BLaER1 (cell line): ENCODE measurements at regions not wholly inside any gene's neighbourhood (a gene's known extent, or its start where the extent isn't known, plus 50 kb on each side); places are given as distances from the start of the nearest gene placed in this dataset.
A peak's percentile ranks its signal among the peaks of the same experiment; 100 is the strongest.

Source experiments
- H3K27ac ChIP-seq: shearing (Covaris generic); formaldehyde crosslinking; 2 replicates; pipeline ENCODE4 v1.8.1; 2022
- H3K27me3 ChIP-seq: shearing (Covaris generic); formaldehyde crosslinking; 2 replicates; pipeline ENCODE4 v1.8.1; 2022
- H3K36me3 ChIP-seq: shearing (Covaris generic); formaldehyde crosslinking; 2 replicates; pipeline ENCODE4 v1.8.1; 2022
- H3K4me1 ChIP-seq: shearing (Covaris generic); formaldehyde crosslinking; 2 replicates; pipeline ENCODE4 v1.8.1; 2022
- H3K4me2 ChIP-seq: shearing (Covaris generic); formaldehyde crosslinking; 2 replicates; pipeline ENCODE4 v1.8.1; 2022
- H3K4me3 ChIP-seq: shearing (Covaris generic); formaldehyde crosslinking; 2 replicates; pipeline ENCODE4 v1.8.1; 2022
- H3K9ac ChIP-seq: shearing (Covaris generic); formaldehyde crosslinking; 2 replicates; pipeline ENCODE4 v1.8.1; 2022
- H3K9me3 ChIP-seq: shearing (Covaris generic); formaldehyde crosslinking; 2 replicates; pipeline ENCODE4 v1.8.1; 2022
- H4K20me1 ChIP-seq: shearing (Covaris generic); formaldehyde crosslinking; 2 replicates; pipeline ENCODE4 v1.8.1; 2022
- Cebpa-rat ChIP-seq: shearing (Covaris generic); IDR thresholded peaks from 2 replicates; pipeline ENCODE4 v1.8.1; 2022

- Histone ChIP-seq H3K4me1 (peaks cover 7% of the 10 kb centered on the region; the same call in 1 of the 2 replicates), H3K27me3 (no peaks in the 10 kb centered on the region), H3K9ac (no peak overlapping the region), H4K20me1 (no peaks in the 10 kb centered on the region), H3K27ac (no peak overlapping the region), H3K36me3 (no peaks in the 10 kb centered on the region), H3K9me3 (no peaks in the 10 kb centered on the region), H3K4me2 (no peak overlapping the region), H3K4me3 (no peak overlapping the region)
- no peak for TF ChIP-seq Cebpa-rat
Observed at GRCh38 chr1:208506812-208507211, 262.6 kb upstream of the PLXNA2 start.

- no peak for TF ChIP-seq Cebpa-rat
- no peak overlapping the region for H3K9ac ChIP-seq
- H3K27me3 ChIP-seq, result no peaks in the 10 kb centered on the region
- no peaks in the 10 kb centered on the region for H3K9me3 ChIP-seq
- H3K36me3 ChIP-seq, result no peaks in the 10 kb centered on the region
- H4K20me1 ChIP-seq, result no peaks in the 10 kb centered on the region
- no peak overlapping the region for H3K4me2 ChIP-seq
- no peak overlapping the region for H3K4me3 ChIP-seq
- no peak overlapping the region for H3K27ac ChIP-seq
- peaks cover 7% of the 10 kb centered on the region; the same call in 1 of the 2 replicates for H3K4me1 ChIP-seq
Observed at GRCh38 chr1:208509072-208509471, 264.9 kb upstream of the PLXNA2 start.

GRCh38 chr1:208510192-208510952 is 266.2 kb upstream of the PLXNA2 start:
- no peaks in the 10 kb centered on the region for H3K9me3 ChIP-seq
- no peak for TF ChIP-seq Cebpa-rat
- no peaks in the 10 kb centered on the region for H4K20me1 ChIP-seq
- H3K4me1 ChIP-seq, result peaks cover 6% of the 10 kb centered on the region; the same call in 1 of the 2 replicates
- no peak overlapping the region for H3K27ac ChIP-seq
- H3K4me3 ChIP-seq, result no peak overlapping the region
- H3K9ac ChIP-seq, result no peak overlapping the region
- H3K36me3 ChIP-seq, result no peaks in the 10 kb centered on the region
- no peaks in the 10 kb centered on the region for H3K27me3 ChIP-seq
- H3K4me2 ChIP-seq, result no peak overlapping the region

- H3K4me1 ChIP-seq, result no peaks in the 10 kb centered on the region
- no peaks in the 10 kb centered on the region for H3K27me3 ChIP-seq
- no peak overlapping the region for H3K4me2 ChIP-seq
- no peak overlapping the region for H3K27ac ChIP-seq
- H3K36me3 ChIP-seq, result no peaks in the 10 kb centered on the region
- no peaks in the 10 kb centered on the region for H4K20me1 ChIP-seq
- no peak overlapping the region for H3K4me3 ChIP-seq
- H3K9ac ChIP-seq, result no peak overlapping the region
- TF ChIP-seq Cebpa-rat, result no peak
- H3K9me3 ChIP-seq, result peaks cover 1% of the 10 kb centered on the region
Observed at GRCh38 chr1:208511242-208511860, 267.2 kb upstream of the PLXNA2 start.

DNA sequence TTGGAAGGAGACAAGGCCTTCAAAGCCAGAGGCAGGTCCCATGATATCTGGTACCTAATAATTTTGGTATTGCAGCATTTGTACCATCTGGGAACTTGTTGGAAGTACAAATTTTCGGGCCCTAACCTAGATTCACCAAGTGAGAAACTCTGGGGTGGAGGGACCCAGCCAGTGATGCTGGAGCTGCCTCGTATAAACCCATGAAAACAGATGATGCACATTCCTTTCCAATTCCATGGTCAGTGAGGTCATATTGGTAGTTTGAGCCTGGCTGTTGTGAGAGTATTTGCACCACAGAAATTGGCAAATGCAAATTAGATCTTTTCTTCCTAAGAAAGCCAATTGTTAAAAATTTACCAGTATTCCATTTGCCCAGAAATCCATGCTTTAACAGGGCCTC is 269.6 kb upstream of the PLXNA2 start:
- Histone ChIP-seq H3K9ac (no peak overlapping the region), H3K27ac (no peak overlapping the region), H3K4me1 (no peaks in the 10 kb centered on the region), H3K27me3 (no peaks in the 10 kb centered on the region), H3K4me2 (no peak overlapping the region), H3K4me3 (no peak overlapping the region), H4K20me1 (no peaks in the 10 kb centered on the region), H3K9me3 (peaks cover 20% of the 10 kb centered on the region), H3K36me3 (no peaks in the 10 kb centered on the region)
- TF ChIP-seq Cebpa-rat, result no peak

GRCh38 chr1:208515129-208515528 is 270.9 kb upstream of the PLXNA2 start:
- no peak overlapping the region for H3K4me2 ChIP-seq
- no peaks in the 10 kb centered on the region for H3K36me3 ChIP-seq
- H3K27ac ChIP-seq, result no peak overlapping the region
- TF ChIP-seq Cebpa-rat, result no peak
- no peaks in the 10 kb centered on the region for H3K27me3 ChIP-seq
- no peak overlapping the region for H3K4me3 ChIP-seq
- H3K9me3 ChIP-seq, result peaks cover 20% of the 10 kb centered on the region
- no peak overlapping the region for H3K9ac ChIP-seq
- no peaks in the 10 kb centered on the region for H4K20me1 ChIP-seq
- no peaks in the 10 kb centered on the region for H3K4me1 ChIP-seq

DNA sequence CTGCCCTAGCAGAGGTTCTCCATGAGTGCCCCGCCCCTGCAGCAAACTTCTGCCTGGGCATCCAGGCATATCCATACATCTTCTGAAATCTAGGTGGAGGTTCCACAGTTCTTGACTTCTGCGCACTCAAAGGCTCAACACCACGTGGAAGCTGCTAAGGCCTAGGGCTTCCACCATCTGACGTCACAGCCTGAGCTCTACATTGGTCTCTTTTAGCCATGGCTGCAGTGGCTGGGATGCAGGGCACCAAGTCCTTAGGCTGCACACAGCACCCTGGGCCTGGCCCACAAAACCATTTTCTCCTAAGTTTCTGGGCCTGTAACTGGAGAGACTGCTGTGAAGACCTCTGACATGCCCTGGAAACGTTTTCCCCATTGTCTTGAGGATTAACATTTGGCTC is 272.6 kb upstream of the PLXNA2 start:
- no peak overlapping the region for H3K27ac ChIP-seq
- H3K36me3 ChIP-seq, result no peaks in the 10 kb centered on the region
- H3K9me3 ChIP-seq, result peaks cover 20% of the 10 kb centered on the region
- H4K20me1 ChIP-seq, result no peaks in the 10 kb centered on the region
- no peaks in the 10 kb centered on the region for H3K27me3 ChIP-seq
- H3K4me2 ChIP-seq, result no peak overlapping the region
- H3K4me1 ChIP-seq, result peaks cover 8% of the 10 kb centered on the region
- H3K4me3 ChIP-seq, result no peak overlapping the region
- TF ChIP-seq Cebpa-rat, result no peak
- no peak overlapping the region for H3K9ac ChIP-seq

- H3K4me2 ChIP-seq, result no peak overlapping the region
- no peak overlapping the region for H3K4me3 ChIP-seq
- peaks cover 20% of the 10 kb centered on the region for H3K9me3 ChIP-seq
- no peaks in the 10 kb centered on the region for H3K36me3 ChIP-seq
- no peaks in the 10 kb centered on the region for H3K27me3 ChIP-seq
- no peaks in the 10 kb centered on the region for H4K20me1 ChIP-seq
- H3K4me1 ChIP-seq, result peaks cover 29% of the 10 kb centered on the region
- TF ChIP-seq Cebpa-rat, result no peak
- H3K9ac ChIP-seq, result no peak overlapping the region
- H3K27ac ChIP-seq, result no peak overlapping the region
Observed at GRCh38 chr1:208520438-208521099, 276.4 kb upstream of the PLXNA2 start.

DNA sequence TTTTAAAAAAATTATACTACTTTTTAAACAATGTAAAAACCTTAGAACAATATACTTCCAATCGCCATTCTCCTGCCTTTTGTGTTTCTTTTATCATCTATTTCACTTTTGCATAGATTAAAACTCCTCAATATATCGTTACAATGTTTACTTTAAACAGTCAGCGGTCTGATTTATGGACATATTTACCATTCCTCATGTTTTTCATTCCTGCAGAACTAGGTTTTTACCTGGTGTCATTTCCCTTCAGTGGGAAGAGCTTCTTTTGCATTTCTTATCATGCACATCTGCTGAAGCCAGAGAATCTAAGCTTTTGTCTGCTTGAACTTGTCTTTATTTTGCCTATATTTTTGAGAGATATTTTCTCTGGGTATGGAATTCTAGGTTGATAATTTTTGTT is 277.4 kb upstream of the PLXNA2 start:
- no peak for TF ChIP-seq Cebpa-rat
- no peaks in the 10 kb centered on the region for H3K27me3 ChIP-seq
- no peak overlapping the region for H3K27ac ChIP-seq
- H3K9ac ChIP-seq, result no peak overlapping the region
- H3K4me1 ChIP-seq, result peaks cover 39% of the 10 kb centered on the region
- H3K36me3 ChIP-seq, result no peaks in the 10 kb centered on the region
- peak overlapping the region; percentile 71 for H3K4me2 ChIP-seq
- peaks cover 17% of the 10 kb centered on the region for H3K9me3 ChIP-seq
- no peak overlapping the region for H3K4me3 ChIP-seq
- no peaks in the 10 kb centered on the region for H4K20me1 ChIP-seq

GRCh38 chr1:208523007-208523406 is 278.8 kb upstream of the PLXNA2 start:
- Histone ChIP-seq H3K36me3 (no peaks in the 10 kb centered on the region), H3K4me1 (peaks cover 54% of the 10 kb centered on the region), H3K27me3 (no peaks in the 10 kb centered on the region), H3K9ac (no peak overlapping the region), H3K4me2 (no peak overlapping the region), H4K20me1 (no peaks in the 10 kb centered on the region), H3K27ac (no peak overlapping the region), H3K4me3 (no peak overlapping the region), H3K9me3 (0 out of 2 replicates have a peak, but pooled peaks cover 2% of the 10 kb centered on the region)
- no peak for TF ChIP-seq Cebpa-rat
